Breast epithelium (tissue), 4 donors: ENCODE measurements at regions not wholly inside any gene's neighbourhood (a gene's known extent, or its start where the extent isn't known, plus 50 kb on each side); places are given as distances from the start of the nearest gene placed in this dataset.
"Not testable (repeated sequence)": the region's sequence is repeated elsewhere in the genome, so short reads cannot be mapped to it uniquely, and the experiment has no call there.

ENCODE experiments used
- DNase-seq, 2 donors: peaks; one replicate each; pipeline ENCODE4 v3.0.0-alpha.2; 2019; ENCODE audit warnings: low spot score in 2 of 2
- H3K27ac ChIP-seq, 2 donors: fragments of 200-600 bp; sonication (generic) in 1 of 2; one replicate each; pipeline ENCODE4 v1.5.1; 2016 to 2019; ENCODE audit warnings: mild to moderate bottlenecking in 1 of 2
- H3K27me3 ChIP-seq, 2 donors: fragments of 200-600 bp; sonication (generic) in 1 of 2; one replicate each; pipeline versions ENCODE4 v1.5.1 to v1.6.0; 2017 to 2019; ENCODE audit warnings: control low read depth in 1 of 2, mild to moderate bottlenecking in 1 of 2
- H3K36me3 ChIP-seq: fragments of 200-600 bp; one replicate; pipeline ENCODE4 v1.5.1; 2019
- H3K4me1 ChIP-seq, 2 donors: fragments of 200-600 bp; sonication (generic); one replicate each; pipeline ENCODE4 v1.5.1; 2016 to 2019; ENCODE audit warnings: control low read depth in 1 of 2
- H3K4me3 ChIP-seq, 3 donors: fragments of 200-600 bp; sonication (generic); 1 replicate in 2 of 3; 2 replicates in 1 of 3; pipeline ENCODE4 v1.5.1; 2016 to 2019; ENCODE audit warnings: mild to moderate bottlenecking in 3 of 3, moderate library complexity in 2 of 3
- H3K9me3 ChIP-seq, 2 donors: fragments of 200-600 bp; sonication (generic) in 1 of 2; one replicate each; pipeline ENCODE4 v1.5.1; 2016 to 2019; ENCODE audit warnings: control low read depth in 1 of 2
- intact Hi-C: fragments of 100-400 bp; cut with DNase I; formaldehyde crosslinking; loops from one replicate; pipeline ENCODE4 v1.15.1; 2023; ENCODE audit warnings: low total_unique reads

DNA sequence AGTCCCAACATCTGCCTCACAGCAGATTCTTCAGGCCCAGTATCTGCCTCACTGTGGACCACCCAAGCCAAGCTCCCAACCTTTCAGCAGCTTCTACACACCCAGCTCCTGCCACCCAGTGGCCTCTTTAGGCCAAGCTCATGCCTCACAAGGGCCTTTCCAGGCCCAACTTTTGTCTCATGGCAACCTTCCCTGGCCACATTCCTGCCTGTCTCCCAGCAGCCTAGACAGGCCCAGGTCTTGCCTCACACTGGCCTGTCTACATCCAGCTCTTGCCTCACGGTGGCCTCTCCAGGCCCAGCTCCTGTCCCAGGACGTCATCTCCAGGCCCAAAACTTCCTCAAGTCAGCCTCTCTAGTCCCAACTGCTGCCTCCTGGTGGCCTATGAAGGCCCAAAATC lies 65.0 kb downstream of the CCDC201 start:
- H3K27ac ChIP-seq, H3K4me1 ChIP-seq, H3K4me3 ChIP-seq, intact Hi-C loops, H3K27me3 ChIP-seq, H3K9me3 ChIP-seq, H3K36me3 ChIP-seq, DNase-seq: not testable (repeated sequence)

DNA sequence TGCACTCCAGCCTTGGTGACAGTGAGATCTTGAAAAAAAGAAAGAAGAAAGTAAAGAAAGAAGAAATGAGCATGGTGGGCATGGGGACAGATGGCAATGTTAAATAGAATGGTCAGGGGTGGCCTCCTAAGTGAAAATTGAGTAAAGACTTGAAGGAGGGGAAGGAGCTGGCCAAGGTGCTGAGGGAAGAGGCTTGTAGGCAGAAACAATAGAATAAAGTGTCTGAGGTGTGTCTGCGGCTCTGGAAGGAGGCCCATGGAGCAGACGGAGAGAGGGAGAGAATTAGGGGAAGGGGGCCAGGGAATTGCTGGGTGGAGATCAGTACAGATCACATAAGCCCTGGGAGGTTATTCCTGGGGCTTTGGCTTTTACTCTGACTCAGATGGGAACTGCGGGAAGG lies 70.7 kb downstream of the CCDC201 start:
- intact Hi-C loops, DNase-seq, H3K9me3 ChIP-seq, H3K4me1 ChIP-seq, H3K27ac ChIP-seq, H3K27me3 ChIP-seq, H3K36me3 ChIP-seq, H3K4me3 ChIP-seq: not testable (repeated sequence)

DNA sequence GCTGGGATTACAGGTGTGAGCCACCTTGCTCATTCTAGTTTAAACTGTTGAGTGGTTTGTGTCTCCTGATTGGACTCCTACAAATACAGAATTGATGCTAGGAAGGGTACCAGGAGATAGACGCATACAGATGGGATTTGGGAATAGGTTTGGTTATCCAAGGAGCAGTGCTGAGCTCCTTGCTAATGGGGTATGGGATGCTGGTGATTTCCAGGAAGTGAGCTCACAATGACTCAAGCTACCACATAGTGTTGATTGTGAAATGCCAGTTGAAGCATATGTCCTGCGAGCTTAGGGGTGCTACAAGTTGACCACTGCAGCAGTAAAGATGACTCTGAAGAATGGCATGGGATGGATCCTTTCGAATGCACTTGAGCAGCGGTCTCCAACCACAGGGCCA lies 75.6 kb downstream of the CCDC201 start:
- H3K27ac ChIP-seq, DNase-seq, intact Hi-C loops, H3K4me1 ChIP-seq, H3K36me3 ChIP-seq, H3K4me3 ChIP-seq, H3K9me3 ChIP-seq, H3K27me3 ChIP-seq: not testable (repeated sequence)

DNA sequence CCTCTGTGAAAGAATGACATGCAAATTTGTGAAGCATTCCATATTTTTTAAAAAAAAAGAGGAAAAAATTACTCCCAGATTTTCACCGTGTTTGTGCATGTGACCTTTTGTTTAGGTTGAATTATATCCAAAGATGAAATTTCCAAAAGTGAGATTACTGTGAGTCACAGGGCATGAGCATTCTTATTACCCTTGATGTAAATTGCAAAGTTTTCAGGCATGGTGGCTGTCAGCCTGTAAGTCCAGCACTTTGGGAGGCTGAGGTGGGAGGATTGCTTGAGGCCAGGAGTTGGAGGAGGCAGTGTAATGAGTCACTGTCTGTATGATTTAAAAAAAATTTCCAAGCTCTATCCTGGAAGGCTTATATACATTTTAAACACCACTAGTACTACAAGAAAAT lies 83.2 kb downstream of the CCDC201 start:
- not testable (repeated sequence) for H3K36me3 ChIP-seq, H3K4me3 ChIP-seq, H3K4me1 ChIP-seq, H3K27me3 ChIP-seq, H3K9me3 ChIP-seq, DNase-seq, H3K27ac ChIP-seq
- intact Hi-C loops: loop anchor here (10.0 kb wide), 1 partner anchor 635 kb away; the partner anchor contains the start of gene RAMP3

DNA sequence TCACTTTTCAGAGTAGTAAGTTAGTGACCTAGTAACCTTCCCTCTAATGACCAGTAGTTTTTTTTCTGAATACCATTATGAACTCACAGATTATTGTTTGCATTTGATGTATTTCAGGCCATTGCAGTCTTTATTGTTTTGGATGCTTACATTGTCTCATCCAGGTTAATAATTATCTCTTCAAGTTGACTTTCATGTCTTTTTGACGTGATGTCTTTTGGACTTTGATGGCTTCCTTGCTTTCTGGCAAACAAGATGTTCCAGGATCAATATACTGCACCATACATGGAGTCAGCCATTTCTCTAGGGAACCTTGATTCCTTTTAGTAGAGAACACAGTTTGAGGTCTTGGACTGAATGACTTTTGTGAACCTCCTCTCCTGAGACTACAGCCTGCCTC lies 87.2 kb downstream of the CCDC201 start:
- not testable (repeated sequence) for DNase-seq, H3K4me3 ChIP-seq, H3K9me3 ChIP-seq, H3K36me3 ChIP-seq, H3K27ac ChIP-seq, H3K4me1 ChIP-seq, H3K27me3 ChIP-seq
- intact Hi-C loops: loop anchor here (10.0 kb wide), 1 partner anchor 631 kb away; the partner anchor contains the start of gene RAMP3

DNA sequence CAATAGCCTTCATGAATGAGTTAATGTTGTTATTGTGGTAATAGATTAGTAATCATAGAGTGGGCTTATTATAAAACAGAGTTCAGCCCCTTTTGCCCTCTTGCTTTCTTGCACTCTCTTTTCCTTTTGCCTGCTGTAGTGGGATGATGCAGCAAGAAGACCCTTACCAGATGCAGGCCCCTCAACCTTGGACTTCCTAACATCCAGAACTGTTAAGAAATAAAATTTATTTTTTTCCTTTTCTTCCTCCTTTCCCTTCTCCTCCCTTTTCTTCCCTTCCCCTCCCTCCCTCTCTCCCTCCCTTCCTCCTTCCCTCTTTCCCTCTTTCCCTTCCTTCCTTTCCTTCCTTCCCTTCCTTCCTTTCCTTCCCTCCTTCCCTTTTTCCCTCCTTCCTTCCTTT lies 88.1 kb downstream of the CCDC201 start:
- not testable (repeated sequence) for H3K27me3 ChIP-seq, H3K9me3 ChIP-seq, DNase-seq, H3K27ac ChIP-seq, H3K36me3 ChIP-seq, H3K4me1 ChIP-seq, H3K4me3 ChIP-seq
- intact Hi-C loops: loop anchor here (10.0 kb wide), 1 partner anchor 630 kb away; the partner anchor contains the start of gene RAMP3
